GM18870 (cell line): ENCODE measurements at regions not wholly inside any gene's neighbourhood (a gene's known extent, or its start where the extent isn't known, plus 50 kb on each side); places are given as distances from the start of the nearest gene placed in this dataset.
"Not testable (repeated sequence)": the region's sequence is repeated elsewhere in the genome, so short reads cannot be mapped to it uniquely, and the experiment has no call there.

Source experiments
- ATAC-seq: cut with Tn5 transposase; IDR thresholded peaks from one replicate; pipeline ENCODE4 v1.9.1; 2021; ENCODE audit warnings: moderate library complexity; ENCODE audit not compliant: unreplicated experiment

DNA sequence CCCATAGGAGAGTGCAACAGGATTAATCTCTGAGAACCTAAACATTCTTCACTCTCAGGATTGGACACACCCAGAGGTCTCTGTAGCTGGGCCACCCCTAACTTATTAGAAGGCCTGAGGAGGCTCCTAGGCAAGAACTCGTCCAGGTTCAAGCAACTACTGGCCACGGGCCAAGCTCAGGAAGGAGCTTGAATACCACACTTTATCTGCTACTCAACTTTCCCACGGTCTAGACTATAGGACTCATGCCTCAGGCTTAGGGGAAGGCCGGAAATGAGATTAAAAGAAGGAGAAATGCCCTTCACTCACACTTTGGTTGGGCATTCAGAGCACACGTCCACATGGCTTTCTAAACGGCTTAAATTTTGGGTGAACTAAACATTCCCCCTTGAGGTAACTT, 142.8 kb upstream of the PHYHIPL start:
- no peak for ATAC-seq

DNA sequence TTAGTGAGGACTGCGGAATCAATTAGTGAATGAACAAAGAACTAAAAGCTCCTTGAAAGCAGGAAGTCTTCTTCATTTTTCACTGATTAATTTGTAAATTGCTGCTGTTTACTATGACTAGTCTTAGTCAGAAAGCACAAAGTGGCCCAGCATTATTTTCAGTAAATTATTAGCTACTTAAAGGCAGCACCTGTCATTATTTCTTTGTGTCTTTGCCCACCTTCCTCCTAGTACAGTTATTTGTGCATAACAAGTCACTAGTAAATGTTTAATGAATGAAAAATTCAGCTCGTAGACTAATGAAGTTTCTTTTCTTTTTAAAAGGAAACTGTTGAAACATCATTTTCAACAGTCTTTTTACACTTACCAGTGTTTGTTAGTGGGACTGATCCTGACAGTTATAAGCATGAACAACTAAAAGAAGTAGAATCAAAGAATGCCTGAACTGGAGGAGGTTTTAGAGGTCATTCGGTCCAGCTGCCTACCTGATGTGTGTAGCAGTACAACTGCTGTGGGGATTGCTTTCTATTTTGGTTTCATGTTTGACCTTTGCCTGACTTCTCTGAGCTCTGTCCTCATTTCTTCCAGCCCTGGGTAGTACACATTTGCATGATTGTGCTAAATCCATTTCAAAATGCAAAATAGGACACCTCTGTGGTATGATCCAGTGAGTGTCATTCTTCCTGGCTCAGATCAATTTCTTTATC, 140.0 kb upstream of the PHYHIPL start:
- ATAC-seq = peak; percentile 100

DNA sequence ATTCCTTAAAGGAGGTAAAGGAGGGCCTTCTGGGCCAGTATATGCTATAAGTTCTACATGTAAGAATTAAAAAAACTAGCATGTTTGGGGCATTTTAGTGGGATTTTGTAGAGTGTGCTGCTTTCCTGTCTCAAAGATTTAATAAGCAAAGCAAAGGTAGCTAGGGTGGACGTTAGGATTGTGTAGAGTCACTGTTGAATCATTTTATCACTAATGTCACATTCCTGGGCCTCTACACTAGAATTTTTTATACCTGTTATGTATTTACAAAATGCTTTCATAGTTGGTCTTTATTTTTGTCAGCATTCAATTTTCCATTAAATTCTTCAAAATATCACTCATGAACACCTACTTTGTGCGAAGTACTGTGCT, 139.4 kb upstream of the PHYHIPL start:
- ATAC-seq = no peak

DNA sequence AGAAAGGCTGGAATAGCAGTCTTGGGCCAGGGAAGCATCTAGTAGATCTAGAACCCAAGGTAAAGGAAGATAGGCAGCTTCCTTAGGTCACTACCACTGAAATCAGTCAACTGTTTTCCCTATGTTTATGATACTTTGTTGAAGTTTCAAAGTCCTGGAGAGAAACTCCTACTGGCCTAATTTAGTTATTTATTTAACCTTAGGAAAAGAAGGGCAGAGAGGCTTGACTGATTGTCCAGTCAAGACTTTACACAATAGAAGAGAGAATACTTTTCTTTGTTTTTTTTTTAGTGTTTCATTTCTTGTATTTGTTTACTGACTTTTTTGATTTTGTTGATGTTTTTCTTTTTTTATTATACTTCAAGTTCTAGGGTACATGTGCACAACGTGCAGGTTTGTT, 138.9 kb upstream of the PHYHIPL start:
- ATAC-seq = no peak

DNA sequence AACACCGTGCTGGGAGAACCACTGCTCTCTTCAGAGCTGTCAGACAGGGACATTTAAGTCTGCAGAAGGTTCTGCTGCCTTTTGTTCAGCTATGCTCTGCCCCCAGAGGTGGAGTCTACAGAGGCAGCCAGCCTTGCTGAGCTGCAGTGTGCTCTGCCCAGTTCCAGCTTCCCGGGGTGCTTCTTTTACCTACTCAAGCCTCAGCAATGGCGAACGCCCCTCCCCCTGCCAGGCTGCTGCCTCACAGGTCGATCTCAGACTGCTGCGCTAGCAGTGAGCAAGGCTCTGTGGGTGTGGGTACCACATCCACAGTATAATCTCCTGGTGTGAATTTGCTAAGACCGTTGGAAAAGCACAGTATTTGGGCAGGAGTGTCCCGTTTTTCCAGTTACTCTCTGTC, 133.1 kb upstream of the PHYHIPL start:
- ATAC-seq = not testable (repeated sequence)

DNA sequence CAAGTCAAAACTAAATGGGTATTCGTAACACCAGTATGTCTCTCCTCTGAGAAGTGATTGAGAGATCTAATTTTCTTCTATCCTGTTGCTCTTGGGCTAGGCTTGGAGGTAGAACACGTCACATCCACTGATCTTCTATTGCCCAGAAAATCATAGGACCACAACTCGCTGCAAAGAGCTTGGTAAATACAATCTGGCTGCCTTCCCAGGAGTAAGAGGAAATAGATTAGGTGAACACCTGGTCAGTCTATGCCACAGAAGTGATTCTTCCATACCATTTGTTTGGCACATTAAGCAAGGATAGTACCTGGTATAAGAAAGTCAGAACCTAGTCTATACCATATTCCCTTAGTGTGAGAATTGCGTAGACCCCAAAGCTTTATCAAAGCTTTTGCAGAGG, 129.3 kb upstream of the PHYHIPL start:
- no peak for ATAC-seq

DNA sequence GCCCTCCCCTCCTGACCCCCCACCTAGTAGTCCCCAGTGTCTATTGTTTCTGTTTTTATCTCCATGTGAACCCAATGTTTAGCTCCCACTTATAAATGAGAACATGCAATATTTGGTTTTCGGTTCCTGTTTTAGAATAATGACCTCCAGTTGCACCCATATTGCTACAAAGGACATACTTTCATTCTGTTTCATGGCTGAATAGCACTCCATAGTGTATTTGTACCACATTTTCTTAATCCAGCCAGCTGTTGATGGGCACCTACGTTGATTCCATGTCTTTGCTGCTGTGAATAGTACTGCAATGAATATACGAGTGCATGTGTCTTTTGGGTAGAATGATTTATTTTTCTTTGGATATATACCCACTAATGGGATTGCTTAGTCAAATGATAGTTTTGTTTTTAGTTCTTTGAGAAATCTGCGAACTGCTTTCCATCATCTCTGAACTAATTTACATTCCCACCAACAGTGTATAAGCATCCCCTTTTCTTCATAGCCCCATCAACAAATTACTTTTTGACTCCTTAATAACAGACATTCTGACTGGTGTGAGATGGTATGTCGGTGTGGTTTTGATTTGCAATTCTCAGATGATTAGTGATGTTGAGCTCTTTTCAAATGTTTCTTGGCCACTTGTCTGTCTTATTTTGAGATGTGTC, 128.4 kb upstream of the PHYHIPL start:
- ATAC-seq = peak; percentile 92

DNA sequence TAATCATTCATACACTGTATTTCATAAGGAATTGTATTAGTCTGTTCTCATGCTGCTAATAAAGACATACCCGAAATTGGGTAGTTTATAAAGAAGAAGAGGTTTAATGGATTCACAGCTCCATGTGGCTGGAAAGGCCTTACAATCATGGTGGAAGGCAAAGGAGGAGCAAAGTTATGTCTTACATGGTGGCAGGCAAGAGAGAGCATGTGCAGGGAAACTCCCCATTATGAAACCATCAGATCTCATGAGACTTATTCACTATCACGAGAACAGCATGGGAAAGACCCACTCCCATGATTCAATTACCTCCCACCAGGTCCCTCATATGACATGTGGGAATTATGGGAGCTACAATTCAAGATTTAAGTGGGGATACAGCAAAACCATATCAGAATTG, 122.9 kb upstream of the PHYHIPL start:
- not testable (repeated sequence) for ATAC-seq

DNA sequence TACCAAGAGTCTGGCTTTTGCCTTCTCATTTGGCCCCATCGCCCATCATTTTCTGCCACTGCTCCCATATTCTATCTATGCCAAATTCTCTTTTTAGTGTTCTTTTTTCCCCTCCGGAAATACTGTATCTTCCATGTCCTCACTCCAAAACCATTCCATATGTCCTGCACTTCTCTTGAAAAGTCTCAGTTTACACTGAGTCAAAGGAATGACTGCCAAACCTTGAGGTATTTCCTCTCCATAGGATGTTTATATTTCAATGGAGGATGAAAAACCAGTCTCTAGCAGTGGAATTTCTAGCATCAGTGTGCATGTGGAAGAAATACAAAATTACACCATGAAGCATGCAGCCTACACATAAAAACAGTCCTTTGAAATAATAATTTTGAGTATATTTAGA, 121.4 kb upstream of the PHYHIPL start:
- no peak for ATAC-seq

DNA sequence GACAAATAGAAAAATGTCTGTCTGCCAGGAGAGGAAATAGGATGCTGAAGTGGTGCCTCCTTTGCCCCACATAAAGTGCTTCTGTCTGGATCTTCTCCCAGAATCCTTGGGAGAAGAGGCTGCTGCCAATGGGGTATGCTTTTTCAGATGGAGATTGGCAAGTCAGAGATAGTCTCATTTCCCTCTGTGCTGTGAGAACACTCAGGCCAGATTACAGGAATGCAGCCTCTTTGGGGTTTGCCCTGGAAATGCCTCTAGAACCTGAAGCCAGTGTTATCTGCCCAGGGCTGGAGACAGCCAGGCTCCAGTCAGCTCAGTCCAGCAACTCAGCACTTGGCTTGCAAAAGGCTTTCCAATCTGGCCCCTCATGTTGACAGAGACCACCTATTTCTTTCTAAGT, 119.1 kb upstream of the PHYHIPL start:
- no peak for ATAC-seq

DNA sequence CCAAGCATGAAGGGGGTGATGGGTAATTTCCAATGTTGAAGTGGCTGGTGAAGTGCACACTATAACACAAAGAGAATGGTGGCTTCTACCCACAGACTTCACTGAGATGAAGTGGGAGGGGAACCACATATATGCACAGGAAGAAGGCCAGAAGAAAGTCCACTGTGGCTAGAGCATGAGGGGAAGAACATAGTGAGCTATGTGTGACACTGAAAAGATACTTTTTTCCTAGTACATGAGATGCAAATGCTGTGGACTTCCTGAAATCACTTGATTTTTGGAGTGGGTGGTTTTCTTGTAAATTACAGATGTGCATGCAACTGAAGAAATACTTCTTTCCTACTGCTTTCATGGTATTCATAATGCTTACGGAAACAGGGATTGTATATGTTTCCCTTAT, 115.6 kb upstream of the PHYHIPL start:
- ATAC-seq = peak; percentile 82

DNA sequence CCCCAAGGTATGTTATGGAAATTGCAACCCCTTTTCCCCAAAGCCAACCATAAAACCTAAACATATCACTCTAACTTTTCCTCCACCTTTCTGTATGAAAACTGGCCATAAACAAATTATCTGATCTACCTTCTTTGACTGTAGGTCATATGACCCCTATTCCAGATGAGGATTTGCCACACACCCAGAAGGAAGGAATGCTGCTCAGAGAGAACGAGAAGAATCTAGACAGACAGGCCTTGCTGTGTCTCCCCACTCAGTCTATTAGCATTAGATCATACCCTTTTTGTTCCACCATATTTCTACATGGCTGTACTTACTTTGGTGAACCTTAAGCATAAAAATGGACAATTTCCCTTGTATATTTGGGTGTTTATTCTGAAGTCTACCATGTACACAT, 113.0 kb upstream of the PHYHIPL start:
- no peak for ATAC-seq

DNA sequence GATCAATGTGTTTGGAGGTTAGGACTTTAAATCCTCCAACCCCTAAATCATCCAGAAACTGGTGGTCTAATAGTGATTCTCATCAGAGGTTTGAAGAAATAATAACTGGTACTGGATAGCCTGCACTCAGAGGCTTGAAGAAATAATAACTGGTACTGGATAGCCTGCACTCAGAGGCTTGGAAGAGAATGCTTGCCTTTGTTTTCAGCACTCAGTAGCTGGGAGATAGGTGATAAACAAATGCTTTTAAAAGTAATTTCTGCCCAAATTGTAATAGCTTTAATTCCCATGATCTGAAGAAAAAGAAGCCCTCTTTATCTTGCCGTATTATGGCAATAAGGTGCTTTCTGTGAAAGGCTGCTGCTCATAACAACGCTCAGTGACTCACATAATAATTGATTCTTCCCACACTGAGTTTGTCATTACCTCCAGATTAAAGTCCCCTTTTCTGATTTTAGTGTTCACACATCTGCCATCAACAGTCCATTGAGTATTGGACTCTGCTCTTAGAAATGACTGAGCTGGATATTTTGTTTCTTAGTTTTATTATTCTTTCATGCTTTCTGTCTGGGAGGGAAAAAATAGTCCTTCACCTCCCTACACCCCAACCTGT, 112.3 kb upstream of the PHYHIPL start:
- ATAC-seq = no peak

DNA sequence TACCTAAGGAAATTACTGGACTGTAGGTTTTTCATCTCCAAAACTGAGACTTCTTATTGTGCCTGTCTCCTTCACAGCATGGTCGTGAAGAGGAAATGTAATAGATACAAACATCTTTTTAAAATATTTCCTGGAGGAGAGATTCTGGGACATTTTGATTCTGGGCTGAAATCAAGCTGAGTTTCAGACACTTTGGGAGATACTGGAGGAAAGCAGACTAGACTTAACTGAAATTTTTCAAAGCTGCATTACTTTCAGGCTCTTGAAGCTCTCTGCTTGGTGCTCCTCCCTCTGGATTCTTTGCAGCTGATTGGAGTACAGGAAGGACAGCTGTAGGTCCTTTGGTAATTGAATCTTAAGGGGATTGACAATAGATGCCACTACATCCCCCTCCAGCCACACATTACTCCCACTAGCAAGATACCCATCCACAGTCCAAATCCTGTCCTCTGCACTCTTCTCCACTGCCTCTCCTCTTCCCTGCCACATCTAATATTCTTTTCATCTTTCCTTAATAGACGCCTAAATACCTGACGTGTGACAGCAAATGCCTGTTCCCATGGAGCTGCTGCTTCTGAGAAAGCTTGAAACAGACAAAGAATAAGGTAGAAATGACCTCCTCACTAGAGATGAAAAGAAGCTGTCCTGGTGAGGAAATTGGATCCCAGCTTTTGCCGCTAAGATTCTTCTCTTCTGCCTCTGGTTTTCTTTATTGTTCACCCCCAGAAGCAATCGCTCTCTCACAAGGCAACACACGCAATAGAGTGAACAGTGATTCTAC, 111.5 kb upstream of the PHYHIPL start:
- ATAC-seq = no peak

DNA sequence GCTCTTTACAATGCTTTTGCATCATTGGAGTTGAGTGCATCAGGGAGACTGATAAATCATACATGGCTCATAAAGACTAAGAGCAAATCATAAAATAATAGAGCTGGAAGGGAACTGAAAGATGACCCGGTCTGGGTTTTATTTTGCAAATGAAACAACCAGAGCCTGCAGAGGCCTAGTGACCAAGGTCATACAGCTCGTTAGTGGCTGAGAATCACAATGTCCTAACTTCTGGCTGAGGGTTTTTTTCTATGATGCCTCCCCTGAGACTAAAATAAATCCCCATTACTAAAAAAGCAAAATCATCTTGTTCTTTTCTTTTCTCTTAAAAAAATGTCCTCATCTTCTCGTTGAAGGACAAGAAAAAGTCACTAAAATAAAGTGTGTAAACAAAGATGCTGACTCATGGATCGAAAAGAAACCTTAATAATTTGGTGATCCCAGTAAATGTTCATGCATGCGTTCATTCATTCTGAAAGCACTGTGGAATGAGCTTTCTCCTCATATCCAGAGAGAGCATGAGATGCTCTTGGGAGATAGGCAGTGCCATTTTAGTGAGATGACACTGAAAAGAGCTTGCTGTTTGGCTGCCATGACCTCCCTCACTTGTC, 107.8 kb upstream of the PHYHIPL start:
- no peak for ATAC-seq

DNA sequence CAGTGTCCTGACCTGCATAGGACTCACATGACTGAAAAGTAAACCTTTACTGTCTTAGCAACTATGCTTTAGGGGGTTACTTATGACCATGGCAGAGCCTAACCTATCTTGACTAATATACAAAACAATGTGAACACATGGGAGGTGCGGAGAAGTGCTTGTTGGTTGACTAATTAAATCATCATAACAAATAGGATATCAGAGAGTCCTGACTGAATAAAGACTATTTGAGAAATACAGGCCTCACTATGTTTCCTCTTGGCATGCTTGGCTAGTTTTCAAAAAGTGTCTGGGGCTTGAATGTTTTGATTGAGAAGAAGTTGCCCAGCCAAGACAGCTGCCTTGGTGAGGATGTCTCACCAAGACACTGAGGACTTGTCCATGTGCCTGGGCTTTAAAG, 104.4 kb upstream of the PHYHIPL start:
- ATAC-seq = no peak

DNA sequence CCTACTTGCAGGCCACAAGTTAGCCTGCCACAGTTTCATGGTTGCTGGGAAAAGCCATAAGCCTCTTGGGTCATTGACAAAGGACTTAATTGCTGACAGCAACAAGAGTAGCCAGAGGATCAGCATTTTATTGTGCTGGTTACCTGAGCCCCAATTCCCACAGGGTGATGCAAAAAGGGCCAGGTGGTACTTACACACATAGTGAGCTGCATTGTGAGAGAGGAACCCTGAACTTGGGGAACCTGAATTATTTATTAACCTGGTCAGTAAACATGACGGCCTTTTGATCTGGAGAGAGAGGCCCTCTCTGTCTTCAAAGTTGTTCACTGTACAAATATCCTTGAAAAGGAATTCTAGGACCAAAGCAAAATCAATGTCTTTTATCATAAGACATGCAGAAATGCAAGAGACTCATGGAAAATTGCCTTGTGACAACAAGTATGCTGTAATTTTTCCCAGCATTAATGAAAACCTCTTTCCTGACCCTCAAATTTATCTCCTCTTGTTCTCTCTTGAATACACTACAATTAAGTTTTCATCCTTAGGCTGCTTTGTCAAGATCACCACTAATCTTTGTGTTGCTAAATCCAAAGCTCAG, 102.9 kb upstream of the PHYHIPL start:
- no peak for ATAC-seq

DNA sequence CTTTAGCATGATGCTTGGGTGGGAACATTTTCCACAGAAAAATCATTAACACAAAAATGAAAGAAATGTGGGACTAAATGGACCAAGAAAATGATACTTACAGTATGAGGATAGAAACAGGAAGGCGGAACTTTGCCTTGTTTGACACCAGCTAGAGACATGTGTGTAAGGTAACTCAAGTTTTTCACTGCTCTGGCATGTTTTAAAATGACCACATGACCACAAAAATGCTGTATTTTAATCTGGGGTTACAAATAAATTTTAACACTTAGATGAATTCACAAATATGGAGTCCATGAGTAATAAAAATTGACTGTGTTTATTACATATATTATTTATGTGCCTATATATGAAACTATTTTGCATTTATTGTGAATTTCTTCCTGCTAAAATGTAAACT, 100.9 kb upstream of the PHYHIPL start:
- no peak for ATAC-seq

DNA sequence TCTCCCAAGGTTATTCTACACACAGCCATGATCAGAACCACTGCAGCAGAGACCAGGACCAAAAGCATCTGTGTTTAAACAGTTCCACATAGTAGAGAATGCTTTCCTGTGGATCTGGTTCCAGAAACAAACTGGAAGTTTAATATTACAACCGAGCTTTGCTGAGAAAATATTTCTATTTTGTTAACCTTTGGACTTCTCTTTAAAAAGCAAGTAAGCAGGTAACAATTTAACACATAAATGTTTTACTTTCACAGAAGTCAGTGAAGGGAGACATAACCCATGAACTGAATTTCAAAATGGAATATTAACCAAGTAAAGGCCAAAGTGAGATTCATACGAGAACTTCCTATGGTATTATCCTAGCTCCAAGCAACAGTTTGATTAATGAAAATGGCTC, 98.6 kb upstream of the PHYHIPL start:
- ATAC-seq = no peak

DNA sequence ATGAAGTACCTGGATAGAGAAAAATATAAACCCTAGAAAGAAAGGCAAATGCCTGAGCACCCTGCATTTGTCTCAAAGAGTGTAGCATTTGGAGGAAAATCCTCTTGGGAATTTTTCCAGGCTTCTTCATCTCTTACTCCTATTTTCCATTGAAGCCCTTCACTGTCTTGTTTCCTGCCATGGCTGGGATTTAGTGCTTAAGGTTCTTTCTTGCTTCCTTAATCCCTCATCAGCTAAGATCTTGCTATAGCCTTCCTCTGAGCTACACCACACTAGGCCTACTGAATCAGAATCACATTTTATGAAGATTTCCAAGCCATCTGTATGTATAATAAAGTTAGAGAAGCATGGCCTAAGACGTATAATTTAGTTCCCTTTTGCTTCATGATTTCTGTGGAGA, 97.5 kb upstream of the PHYHIPL start:
- ATAC-seq = no peak
